HAP-1 (cell line): ENCODE measurements at regions not wholly inside any gene's neighbourhood (a gene's known extent, or its start where the extent isn't known, plus 50 kb on each side); places are given as distances from the start of the nearest gene placed in this dataset.
"Not testable (repeated sequence)": the region's sequence is repeated elsewhere in the genome, so short reads cannot be mapped to it uniquely, and the experiment has no call there.

ENCODE experiments used
- DNase-seq, 2 experiments: peaks; one replicate each; pipeline ENCODE4 v3.0.0-alpha.2; 2016 to 2020; ENCODE audit warnings: low spot score in 2 of 2
- H3K27me3 ChIP-seq: fragments of 250-450 bp; sonication (Bioruptor Pico); 2 replicates; pipeline ENCODE4 v1.5.1; 2020; ENCODE audit warnings: low read depth, mild to moderate bottlenecking, moderate library complexity
- H3K36me3 ChIP-seq: fragments of 250-450 bp; sonication (Bioruptor Pico); replicated peaks from 2 replicates; pipeline ENCODE4 v1.5.1; 2020; ENCODE audit warnings: mild to moderate bottlenecking
- H3K4me1 ChIP-seq: fragments of 250-450 bp; sonication (Bioruptor Pico); 2 replicates; pipeline ENCODE4 v1.5.1; 2020; ENCODE audit warnings: mild to moderate bottlenecking
- H3K4me3 ChIP-seq: fragments of 250-450 bp; sonication (Bioruptor Pico); 2 replicates; pipeline ENCODE4 v1.5.1; 2020; ENCODE audit warnings: mild to moderate bottlenecking, moderate library complexity
- H3K9me3 ChIP-seq: fragments of 250-450 bp; sonication (Bioruptor Pico); 2 replicates; pipeline ENCODE4 v1.5.1; 2020; ENCODE audit warnings: mild to moderate bottlenecking, moderate library complexity
- in situ Hi-C: fragments of 300-500 bp; cut with MboI; formaldehyde crosslinking; loops from 3 replicates; pipeline ENCODE4 v1.14.3; 2020; ENCODE audit warnings: low sequenced_read_pairs, inconsistent platforms, mixed read lengths

- Histone ChIP-seq H3K4me3 (no peak overlapping the region), H3K27me3 (no peaks in the 10 kb centered on the region), H3K9me3 (no peaks in the 10 kb centered on the region), H3K4me1 (no peaks in the 10 kb centered on the region), H3K36me3 (no peaks in the 10 kb centered on the region)
- DNase-seq: no peak
- in situ Hi-C loops: no loop called here
Observed at GRCh38 chr10:25869067-25869591, 64.9 kb upstream of the MYO3A start.

GRCh38 chr10:25869609-25870008, 64.4 kb upstream of the MYO3A start:
- no peak overlapping the region for H3K4me3 ChIP-seq
- no peak for DNase-seq
- no peaks in the 10 kb centered on the region for H3K9me3 ChIP-seq
- H3K27me3 ChIP-seq: no peaks in the 10 kb centered on the region
- no peaks in the 10 kb centered on the region for H3K4me1 ChIP-seq
- in situ Hi-C loops: no loop called here
- no peaks in the 10 kb centered on the region for H3K36me3 ChIP-seq

DNA sequence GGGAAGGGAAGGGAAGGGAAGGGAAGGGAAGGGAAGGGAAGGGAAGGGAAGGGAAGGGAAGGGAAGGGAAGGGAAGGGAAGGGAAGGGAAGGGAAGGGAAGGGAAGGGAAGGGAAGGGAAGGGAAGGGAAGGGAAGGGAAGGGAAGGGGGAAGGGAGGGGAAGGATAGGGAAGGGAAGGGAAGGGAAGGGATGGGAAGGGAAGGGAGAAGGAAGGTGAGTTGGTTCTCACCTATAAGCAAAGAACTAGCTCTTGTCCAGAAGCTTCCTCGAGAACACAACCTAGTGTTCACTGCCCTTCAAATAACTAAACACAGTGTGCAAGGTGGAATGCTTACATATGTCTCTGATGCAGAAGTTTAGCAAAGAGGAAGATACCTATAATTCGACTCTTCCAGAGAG, 59.6 kb upstream of the MYO3A start:
- in situ Hi-C loops: not testable (repeated sequence)

DNA sequence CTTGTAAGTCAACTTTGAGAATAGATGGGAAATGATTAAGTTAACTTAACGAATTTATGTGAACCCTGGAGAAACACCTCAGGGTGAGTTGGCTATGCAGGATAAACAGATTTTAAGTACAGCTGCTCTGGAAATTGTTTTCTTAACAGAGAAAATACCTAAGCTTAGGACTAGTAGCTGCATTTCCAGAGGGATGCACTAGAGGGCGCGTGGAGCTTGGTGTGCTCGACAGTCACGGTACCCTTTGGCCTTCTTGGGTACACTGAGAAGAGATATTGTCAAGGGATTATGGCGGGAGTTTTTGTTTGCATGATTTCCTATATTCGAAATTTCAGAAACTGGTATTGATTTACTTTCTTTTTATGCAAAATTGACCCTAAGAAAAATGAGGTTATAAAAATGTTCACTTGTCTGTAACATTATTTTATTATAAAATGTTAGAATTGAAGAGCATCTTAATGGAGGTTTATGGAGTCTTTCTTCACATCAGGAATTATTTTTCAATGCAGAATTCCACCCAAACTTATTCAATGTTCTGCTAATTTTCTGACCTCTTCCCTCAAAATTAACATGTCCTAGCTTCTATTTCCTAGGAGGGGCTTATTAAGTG, 58.4 kb upstream of the MYO3A start:
- no peaks in the 10 kb centered on the region for H3K36me3 ChIP-seq
- DNase-seq: peak; percentile 73 to 87
- in situ Hi-C loops: loop anchor here (25.0 kb wide), 1 partner anchor 387 kb away; no protein-coding TSS in a partner anchor
- H3K9me3 ChIP-seq: no peaks in the 10 kb centered on the region
- H3K4me3 ChIP-seq: no peak overlapping the region
- no peaks in the 10 kb centered on the region for H3K4me1 ChIP-seq
- no peaks in the 10 kb centered on the region for H3K27me3 ChIP-seq

More for the DNA sequence above, 59.6 kb upstream of the MYO3A start:
- not testable (repeated sequence) for H3K4me1 ChIP-seq, H3K27me3 ChIP-seq, DNase-seq, H3K36me3 ChIP-seq, H3K9me3 ChIP-seq, H3K4me3 ChIP-seq

DNA sequence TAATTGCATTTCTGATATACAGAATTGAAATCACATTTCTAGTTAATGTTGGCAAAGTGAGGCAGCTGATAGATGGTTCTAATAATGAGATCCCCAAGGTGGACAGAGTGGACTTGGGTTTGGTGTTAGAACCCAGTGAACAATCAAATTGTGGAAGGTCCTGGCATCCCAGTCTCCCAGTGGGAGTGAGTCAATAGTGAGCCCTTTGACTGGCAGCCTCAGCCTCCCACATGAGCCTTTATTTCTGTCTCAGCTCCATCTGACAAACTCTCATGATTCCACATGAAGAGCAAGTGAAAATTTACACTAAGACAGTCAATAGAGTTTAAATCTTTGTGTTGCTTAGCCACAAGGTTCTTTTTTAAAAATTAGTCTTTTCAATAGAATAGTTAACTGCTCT, 56.7 kb upstream of the MYO3A start:
- no peaks in the 10 kb centered on the region for H3K27me3 ChIP-seq
- H3K36me3 ChIP-seq: no peaks in the 10 kb centered on the region
- H3K4me1 ChIP-seq: no peaks in the 10 kb centered on the region
- no peak for DNase-seq
- H3K9me3 ChIP-seq: no peaks in the 10 kb centered on the region
- no peak overlapping the region for H3K4me3 ChIP-seq
- in situ Hi-C loops: loop anchor here (25.0 kb wide), 1 partner anchor 385 kb away; no protein-coding TSS in a partner anchor
